ENCODE measurements at regions not wholly inside any gene's neighbourhood (a gene's known extent, or its start where the extent isn't known, plus 50 kb on each side); places are given as distances from the start of the nearest gene placed in this dataset.

DNA sequence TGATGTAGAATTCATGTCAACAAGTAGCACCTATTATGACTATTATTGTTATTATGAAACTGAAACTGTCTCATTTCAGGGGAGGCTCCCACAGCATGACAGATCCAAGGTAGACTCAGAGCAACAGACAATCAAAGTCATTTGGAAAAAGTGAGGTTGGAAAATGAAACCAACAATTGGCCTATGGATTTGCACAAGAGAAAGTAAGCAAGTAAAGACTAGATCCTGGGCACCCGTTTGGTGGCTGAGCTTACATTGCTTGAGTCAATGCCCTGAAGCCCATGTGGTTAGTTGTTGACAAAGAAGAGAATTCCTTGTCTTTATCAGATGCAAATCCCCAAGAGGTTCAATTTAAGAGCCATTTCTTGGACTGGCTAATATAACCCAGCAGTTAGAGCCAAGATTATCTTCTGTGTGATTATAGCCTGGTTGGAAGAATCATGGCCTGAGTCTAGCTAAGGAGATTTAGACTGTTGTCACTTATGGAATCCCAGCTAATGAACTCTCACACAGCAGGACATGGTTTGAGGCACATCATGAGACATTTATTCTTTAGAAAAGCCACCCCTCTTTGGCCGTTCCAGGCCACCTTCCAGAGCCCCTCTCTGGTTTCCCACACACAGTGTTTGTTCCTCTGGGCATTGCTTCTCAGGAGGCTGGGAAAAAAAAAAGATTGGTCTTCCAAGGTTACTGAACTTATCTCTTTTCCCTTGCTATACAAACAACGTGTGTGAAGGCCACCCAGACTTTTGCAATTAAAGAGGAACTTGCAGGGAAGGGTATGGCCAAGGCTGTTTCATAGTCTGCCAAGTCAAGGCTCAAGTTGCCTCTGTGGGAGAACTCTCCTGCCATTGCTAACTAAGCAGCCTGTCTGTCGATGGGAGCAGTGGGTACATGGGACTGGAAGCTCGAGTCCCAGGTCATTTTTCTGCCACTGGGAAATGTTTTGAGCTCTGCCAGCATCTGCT lies 399.5 kb downstream of the ENC1 start:
- TF ChIP-seq EZH2phosphoT487 (IDR thresholded peaks at IDR 0.05; ENCODE audit: borderline replicate concordance, low read length) (no peak), EZH2 (IDR thresholded peaks at IDR 0.05; ENCODE audit: low read length, unreplicated experiment) (no peak)
- TF ChIP-seq, protein P1, sequence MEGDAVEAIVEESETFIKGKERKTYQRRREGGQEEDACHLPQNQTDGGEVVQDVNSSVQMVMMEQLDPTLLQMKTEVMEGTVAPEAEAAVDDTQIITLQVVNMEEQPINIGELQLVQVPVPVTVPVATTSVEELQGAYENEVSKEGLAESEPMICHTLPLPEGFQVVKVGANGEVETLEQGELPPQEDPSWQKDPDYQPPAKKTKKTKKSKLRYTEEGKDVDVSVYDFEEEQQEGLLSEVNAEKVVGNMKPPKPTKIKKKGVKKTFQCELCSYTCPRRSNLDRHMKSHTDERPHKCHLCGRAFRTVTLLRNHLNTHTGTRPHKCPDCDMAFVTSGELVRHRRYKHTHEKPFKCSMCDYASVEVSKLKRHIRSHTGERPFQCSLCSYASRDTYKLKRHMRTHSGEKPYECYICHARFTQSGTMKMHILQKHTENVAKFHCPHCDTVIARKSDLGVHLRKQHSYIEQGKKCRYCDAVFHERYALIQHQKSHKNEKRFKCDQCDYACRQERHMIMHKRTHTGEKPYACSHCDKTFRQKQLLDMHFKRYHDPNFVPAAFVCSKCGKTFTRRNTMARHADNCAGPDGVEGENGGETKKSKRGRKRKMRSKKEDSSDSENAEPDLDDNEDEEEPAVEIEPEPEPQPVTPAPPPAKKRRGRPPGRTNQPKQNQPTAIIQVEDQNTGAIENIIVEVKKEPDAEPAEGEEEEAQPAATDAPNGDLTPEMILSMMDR (conservative IDR thresholded peaks at IDR 0.05; ENCODE audit: low read depth, low read length) = no peak
